ENCODE measurements at regions not wholly inside any gene's neighbourhood (a gene's known extent, or its start where the extent isn't known, plus 50 kb on each side); places are given as distances from the start of the nearest gene placed in this dataset.
"Not testable (repeated sequence)": the region's sequence is repeated elsewhere in the genome, so short reads cannot be mapped to it uniquely, and the experiment has no call there.

DNA sequence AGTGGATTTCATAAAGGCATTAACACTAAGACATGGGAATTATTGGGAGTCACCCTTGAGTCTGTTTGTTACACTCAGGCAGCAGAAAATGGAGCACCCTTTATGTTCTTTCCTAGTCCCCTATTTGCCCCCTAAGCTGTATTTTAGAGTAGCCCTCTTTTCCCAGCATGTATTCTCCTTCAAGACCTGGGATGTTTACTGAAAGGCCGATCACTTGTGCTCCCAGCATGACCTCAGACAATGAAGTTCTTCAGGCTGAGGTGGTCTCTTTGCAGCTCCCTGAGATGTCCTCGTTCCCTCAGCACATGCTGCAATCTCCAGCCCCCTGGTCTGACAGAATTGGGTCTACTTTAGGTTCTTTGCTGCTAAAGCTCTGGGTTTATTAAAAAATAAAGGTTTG, 169.7 kb downstream of the YTHDC2 start:
- H3K4me3 Mint-ChIP-seq = no peak overlapping the region
- H3K4me1 Mint-ChIP-seq = no peaks in the 10 kb centered on the region
- no peaks in the 10 kb centered on the region for H3K9me3 Mint-ChIP-seq (ENCODE audit: low read depth)
- H3K27ac Mint-ChIP-seq = no peak overlapping the region
- no peak for ATAC-seq
- no peaks in the 10 kb centered on the region for H3K36me3 Mint-ChIP-seq (ENCODE audit: low read depth)
- no peaks in the 10 kb centered on the region for H3K27me3 Mint-ChIP-seq
- DNase-seq = no peak
- CTCF ChIA-PET = no interaction called here
- POLR2A ChIA-PET = no interaction called here
- intact Hi-C loops (cut with DNase I, micrococcal nuclease) = loop anchor here in 1 of 2 experiments (10.0 kb wide), 1 partner anchor 1562 kb away; no protein-coding TSS in a partner anchor

DNA sequence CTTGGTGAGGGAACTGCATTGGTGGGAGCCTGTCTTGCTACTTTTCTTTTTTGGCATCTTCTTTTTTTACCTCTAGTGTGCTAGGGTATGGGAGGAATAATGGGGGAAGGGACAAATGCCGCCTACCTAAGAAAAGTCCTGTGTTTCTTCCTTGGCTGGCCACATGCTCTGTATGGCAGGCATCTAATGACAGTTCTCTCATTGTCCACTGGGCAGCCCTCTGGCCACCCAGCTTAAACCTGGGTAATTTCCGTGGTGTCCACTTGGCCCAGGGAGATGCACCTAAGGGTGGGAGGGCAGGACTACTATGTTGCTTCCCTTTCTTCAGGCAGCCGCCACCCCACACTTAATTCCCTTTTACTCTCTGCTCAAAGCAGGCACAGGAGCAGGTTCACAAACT, 173.1 kb downstream of the YTHDC2 start:
- POLR2A ChIA-PET = no interaction called here
- CTCF ChIA-PET = interaction anchor here (1.6 kb wide), 1 partner anchor 15 kb away, joined by 6 read pairs; no protein-coding TSS in a partner anchor

DNA sequence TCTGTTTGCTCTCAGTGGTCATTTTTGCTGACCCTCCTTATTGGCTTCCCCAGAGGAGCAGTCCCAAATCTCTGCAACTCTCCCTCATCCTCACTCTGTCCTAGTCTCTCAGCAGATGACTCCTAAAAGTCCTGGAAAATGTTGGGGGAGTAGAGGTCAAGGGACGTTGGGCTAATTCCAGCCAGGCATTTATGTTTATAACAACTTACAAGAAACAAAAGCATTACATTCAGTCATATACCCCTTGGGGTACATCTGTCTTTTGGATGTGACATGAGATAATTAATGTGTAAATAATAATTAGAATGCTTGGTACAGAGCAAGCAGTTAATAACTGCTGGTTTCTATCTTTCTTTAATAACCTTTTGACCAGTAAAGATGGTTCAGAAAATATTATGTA, 176.2 kb downstream of the YTHDC2 start:
- CTCF ChIA-PET = no interaction called here
- no peaks in the 10 kb centered on the region for H3K36me3 Mint-ChIP-seq (ENCODE audit: low read depth)
- POLR2A ChIA-PET = no interaction called here
- intact Hi-C loops (cut with DNase I, micrococcal nuclease) = loop anchor here in 1 of 2 experiments (10.0 kb wide), 1 partner anchor 1555 kb away; no protein-coding TSS in a partner anchor
- peaks cover 33% of the 10 kb centered on the region for H3K27me3 Mint-ChIP-seq
- H3K4me3 Mint-ChIP-seq = no peak overlapping the region
- no peak overlapping the region for H3K27ac Mint-ChIP-seq
- H3K9me3 Mint-ChIP-seq (ENCODE audit: low read depth) = no peaks in the 10 kb centered on the region
- H3K4me1 Mint-ChIP-seq = no peaks in the 10 kb centered on the region
- DNase-seq (no peak), ATAC-seq (no peak)

More for the DNA sequence above, 173.1 kb downstream of the YTHDC2 start:
- H3K4me1 Mint-ChIP-seq = no peaks in the 10 kb centered on the region
- H3K4me3 Mint-ChIP-seq = no peak overlapping the region
- no peaks in the 10 kb centered on the region for H3K9me3 Mint-ChIP-seq (ENCODE audit: low read depth)
- no peaks in the 10 kb centered on the region for H3K36me3 Mint-ChIP-seq (ENCODE audit: low read depth)
- no peak for DNase-seq
- no peak overlapping the region for H3K27ac Mint-ChIP-seq
- H3K27me3 Mint-ChIP-seq = peaks cover 10% of the 10 kb centered on the region
- intact Hi-C loops (cut with DNase I, micrococcal nuclease) = loop anchor here in 1 of 2 experiments (10.0 kb wide), 1 partner anchor 1558 kb away; no protein-coding TSS in a partner anchor
- no peak for ATAC-seq

DNA sequence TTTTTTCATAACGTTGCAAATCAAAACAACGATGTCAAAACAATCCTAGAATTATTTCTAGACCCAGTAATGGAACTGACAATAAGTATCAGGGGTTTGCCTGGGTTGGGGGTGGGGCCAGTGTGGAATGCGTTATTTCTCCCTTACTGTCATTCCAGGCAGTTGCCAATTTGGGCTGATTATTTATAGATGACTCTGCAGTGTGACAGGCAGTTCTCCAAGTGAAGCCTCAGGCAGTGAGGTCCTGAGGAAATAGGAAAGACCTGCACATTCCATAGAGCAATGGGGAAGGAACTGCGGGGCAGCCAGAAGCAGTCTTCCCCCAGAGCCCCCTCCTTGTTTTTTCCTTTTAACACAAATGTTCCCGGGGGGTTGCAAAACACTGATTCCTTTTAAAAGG, 179.0 kb downstream of the YTHDC2 start:
- no peak for ATAC-seq
- POLR2A ChIA-PET = no interaction called here
- CTCF ChIA-PET = no interaction called here

DNA sequence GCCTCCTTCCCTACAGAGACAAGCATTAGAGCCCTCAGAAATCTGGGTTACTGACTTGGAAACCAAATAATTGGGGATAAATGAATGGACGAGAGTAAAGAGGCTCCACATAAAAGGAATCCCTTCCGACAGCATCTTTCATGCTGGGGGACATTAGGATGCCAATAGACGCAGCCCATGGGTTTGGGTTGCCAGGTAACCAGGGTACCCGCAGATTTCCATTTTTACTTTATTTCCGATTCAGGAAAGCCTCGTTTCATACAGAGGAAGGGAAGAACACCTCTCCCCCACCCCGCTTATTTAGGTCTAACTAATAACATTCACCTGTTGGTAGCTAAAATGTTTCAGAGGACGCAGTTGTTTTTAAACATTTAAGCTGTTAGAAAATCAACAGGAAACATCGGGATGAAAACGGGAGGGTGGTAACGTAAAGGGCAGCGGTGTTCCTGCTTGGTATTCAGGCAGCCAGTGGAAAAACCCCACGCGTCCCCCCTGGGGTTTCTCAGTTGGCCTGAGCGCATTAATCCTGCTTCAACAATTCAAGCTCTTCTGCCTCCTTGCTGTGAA, 179.5 kb downstream of the YTHDC2 start:
- Mint-ChIP-seq H3K36me3 (ENCODE audit: low read depth) (no peaks in the 10 kb centered on the region), H3K27ac (no peak overlapping the region), H3K9me3 (ENCODE audit: low read depth) (no peaks in the 10 kb centered on the region), H3K4me3 (no peak overlapping the region), H3K4me1 (no peaks in the 10 kb centered on the region), H3K27me3 (peaks cover 50% of the 10 kb centered on the region)
- POLR2A ChIA-PET = no interaction called here
- intact Hi-C loops (cut with DNase I, micrococcal nuclease) = no loop called here
- CTCF ChIA-PET = no interaction called here
- ATAC-seq = no peak
- no peak for DNase-seq

More for the DNA sequence above, 179.0 kb downstream of the YTHDC2 start:
- Mint-ChIP-seq H3K9me3 (ENCODE audit: low read depth) (no peaks in the 10 kb centered on the region), H3K4me1 (no peaks in the 10 kb centered on the region), H3K4me3 (no peak overlapping the region), H3K36me3 (ENCODE audit: low read depth) (no peaks in the 10 kb centered on the region), H3K27me3 (peaks cover 48% of the 10 kb centered on the region), H3K27ac (no peak overlapping the region)
- no peak for DNase-seq
- intact Hi-C loops (cut with DNase I, micrococcal nuclease) = no loop called here

DNA sequence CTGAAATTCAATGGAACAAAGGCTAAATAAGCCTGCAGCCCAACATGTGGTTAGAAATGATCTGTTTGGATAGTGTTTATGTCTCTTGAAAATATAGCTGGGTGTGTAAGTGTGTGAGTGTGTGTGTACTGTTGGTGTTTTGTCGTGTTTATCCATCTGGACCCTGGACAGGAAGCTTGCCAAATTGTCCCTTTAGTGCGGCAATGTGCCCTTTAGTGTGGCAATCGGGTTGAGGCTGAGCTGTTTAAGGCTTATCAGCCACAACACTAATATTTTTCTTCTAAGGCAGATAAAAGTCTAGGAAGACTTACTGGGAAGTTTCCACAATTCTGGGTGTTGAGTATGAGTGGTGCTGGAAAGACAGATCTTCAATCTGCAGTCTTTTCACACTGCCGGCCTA, 180.2 kb downstream of the YTHDC2 start:
- Mint-ChIP-seq H3K36me3 (ENCODE audit: low read depth) (no peaks in the 10 kb centered on the region), H3K27me3 (peaks cover 50% of the 10 kb centered on the region), H3K27ac (no peak overlapping the region), H3K9me3 (ENCODE audit: low read depth) (no peaks in the 10 kb centered on the region), H3K4me3 (no peak overlapping the region), H3K4me1 (no peaks in the 10 kb centered on the region)
- ChIA-PET CTCF (interaction anchor here (0.7 kb wide), 2 partner anchors 14 to 662 kb away, joined by 3 to 4 read pairs; no protein-coding TSS in a partner anchor), POLR2A (no interaction called here)
- intact Hi-C loops (cut with DNase I, micrococcal nuclease) = no loop called here
- no peak for ATAC-seq
- no peak for DNase-seq

DNA sequence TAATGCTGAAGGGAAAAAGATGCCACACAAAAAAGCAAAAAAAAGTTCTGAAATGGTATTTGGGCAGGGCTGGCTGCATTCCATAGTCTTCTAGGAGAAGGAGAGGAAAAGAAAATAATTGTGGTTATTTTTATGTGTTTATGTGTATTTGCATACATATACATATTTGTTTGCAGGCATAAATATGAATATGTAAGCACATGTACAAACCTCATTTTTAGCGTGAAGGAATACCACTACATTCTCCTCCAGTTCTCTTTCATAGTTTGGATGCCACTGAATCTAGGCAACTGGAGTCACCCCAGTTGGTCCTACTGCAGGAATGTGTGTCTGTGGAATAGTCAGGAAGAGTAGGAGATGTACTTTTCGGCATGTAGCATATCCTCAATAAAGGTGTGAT, 181.1 kb downstream of the YTHDC2 start:
- Mint-ChIP-seq H3K36me3 (ENCODE audit: low read depth) (no peaks in the 10 kb centered on the region), H3K9me3 (ENCODE audit: low read depth) (no peaks in the 10 kb centered on the region), H3K27me3 (peaks cover 46% of the 10 kb centered on the region), H3K4me1 (no peaks in the 10 kb centered on the region), H3K27ac (no peak overlapping the region), H3K4me3 (no peak overlapping the region)
- intact Hi-C loops (cut with DNase I, micrococcal nuclease) = no loop called here
- CTCF ChIA-PET = no interaction called here
- DNase-seq = no peak
- POLR2A ChIA-PET = no interaction called here
- no peak for ATAC-seq

DNA sequence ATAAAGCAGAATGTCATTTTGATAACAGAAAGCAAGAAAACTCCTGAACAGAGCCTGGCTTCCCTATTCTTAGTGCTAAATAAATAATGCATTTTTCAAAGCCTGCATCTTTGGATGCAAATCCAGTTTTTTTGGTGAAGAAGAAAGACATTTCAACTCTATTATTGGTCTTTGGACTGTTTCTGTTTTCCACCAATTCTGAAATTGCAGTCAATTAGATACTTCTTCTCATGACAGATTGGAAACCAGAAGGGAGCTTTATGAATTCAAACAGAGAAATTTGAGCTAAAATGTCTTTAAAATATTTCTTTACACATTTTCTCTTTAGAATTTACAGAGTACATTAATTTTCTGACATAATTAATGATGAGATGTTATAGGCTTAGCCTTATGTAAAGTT, 189.8 kb downstream of the YTHDC2 start:
- ATAC-seq (no peak), DNase-seq (no peak)
- no peaks in the 10 kb centered on the region for H3K4me1 Mint-ChIP-seq
- ChIA-PET CTCF (interaction anchor here (0.5 kb wide), 1 partner anchor 1130 kb away, joined by 3 read pairs; no protein-coding TSS in a partner anchor), POLR2A (no interaction called here)
- no peaks in the 10 kb centered on the region for H3K36me3 Mint-ChIP-seq (ENCODE audit: low read depth)
- H3K27ac Mint-ChIP-seq = no peak overlapping the region
- peaks cover 19% of the 10 kb centered on the region for H3K9me3 Mint-ChIP-seq (ENCODE audit: low read depth)
- intact Hi-C loops (cut with DNase I, micrococcal nuclease) = no loop called here
- H3K4me3 Mint-ChIP-seq = no peak overlapping the region
- no peaks in the 10 kb centered on the region for H3K27me3 Mint-ChIP-seq

DNA sequence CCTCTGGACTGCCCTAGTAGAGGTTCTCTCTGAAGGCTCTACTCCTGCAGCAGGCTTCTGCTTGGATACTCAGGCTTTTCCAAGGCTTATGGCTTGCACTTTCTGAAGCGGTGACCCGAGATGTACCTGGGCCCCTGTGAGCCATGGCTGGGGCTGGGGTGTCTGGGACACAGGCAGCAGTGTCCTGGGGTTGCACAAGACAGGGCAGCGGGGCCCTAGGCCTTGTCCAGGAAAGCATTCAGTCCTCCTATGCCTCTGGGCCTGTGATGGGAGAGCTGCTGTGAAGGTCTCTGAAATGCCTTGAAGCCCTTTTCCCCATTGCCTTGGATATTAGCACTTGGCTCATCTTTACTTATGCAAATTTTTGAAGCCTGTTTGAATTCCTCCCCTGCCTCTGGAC, 192.2 kb downstream of the YTHDC2 start:
- Mint-ChIP-seq H3K36me3 (ENCODE audit: low read depth) (no peaks in the 10 kb centered on the region), H3K9me3 (ENCODE audit: low read depth) (peaks cover 19% of the 10 kb centered on the region), H3K4me1 (no peaks in the 10 kb centered on the region), H3K4me3 (no peak overlapping the region), H3K27me3 (no peaks in the 10 kb centered on the region), H3K27ac (no peak overlapping the region)
- POLR2A ChIA-PET = no interaction called here
- CTCF ChIA-PET = no interaction called here
- DNase-seq (no peak), ATAC-seq (no peak)
- intact Hi-C loops (cut with DNase I, micrococcal nuclease) = no loop called here

DNA sequence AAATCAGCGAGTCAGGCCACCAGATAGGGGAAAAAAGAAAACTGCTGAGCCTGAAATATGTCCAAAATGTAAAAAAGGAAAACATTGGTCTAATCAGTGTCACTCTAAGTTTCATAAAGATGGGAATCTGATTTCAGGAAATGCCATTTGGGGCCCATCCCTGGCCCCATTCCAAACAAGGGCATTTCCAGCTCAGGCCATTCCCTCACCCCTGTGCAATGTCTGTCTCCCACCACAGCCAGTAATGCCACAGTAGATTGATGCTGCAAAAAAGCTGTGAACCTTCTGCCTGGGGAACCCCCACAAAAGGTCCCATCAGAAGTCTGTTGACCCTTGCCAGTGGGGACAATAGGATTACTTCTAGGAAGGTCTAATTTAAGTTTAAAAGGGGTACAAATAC, 199.6 kb downstream of the YTHDC2 start:
- POLR2A ChIA-PET = no interaction called here
- CTCF ChIA-PET = no interaction called here

DNA sequence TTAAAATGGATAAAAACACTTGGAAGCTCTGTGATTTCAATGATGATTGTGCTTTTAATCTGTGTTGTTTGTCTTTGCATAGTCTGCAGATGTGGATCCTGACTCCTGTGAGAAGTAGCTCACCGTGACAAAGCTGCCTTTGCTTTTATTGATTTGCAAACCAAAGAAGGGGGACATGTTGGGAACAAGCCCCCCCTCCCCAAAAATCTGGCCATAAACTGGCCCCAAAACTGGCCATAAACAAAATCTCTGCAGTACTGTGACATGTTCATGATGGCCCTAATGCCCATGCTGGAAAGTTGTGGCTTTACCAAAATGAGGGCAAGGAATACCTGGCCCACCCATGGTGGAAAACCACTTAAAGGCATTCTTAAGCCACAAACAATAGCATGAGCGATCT, 202.4 kb downstream of the YTHDC2 start:
- ATAC-seq; intact Hi-C loops (cut with DNase I, micrococcal nuclease); H3K36me3 Mint-ChIP-seq (ENCODE audit: low read depth); DNase-seq; CTCF ChIA-PET; H3K27me3 Mint-ChIP-seq; H3K27ac Mint-ChIP-seq; H3K4me3 Mint-ChIP-seq; H3K4me1 Mint-ChIP-seq; H3K9me3 Mint-ChIP-seq (ENCODE audit: low read depth); POLR2A ChIA-PET: not testable (repeated sequence)

More for the DNA sequence above, 199.6 kb downstream of the YTHDC2 start:
- Mint-ChIP-seq H3K4me3 (no peak overlapping the region), H3K27me3 (no peaks in the 10 kb centered on the region), H3K36me3 (ENCODE audit: low read depth) (no peaks in the 10 kb centered on the region), H3K9me3 (ENCODE audit: low read depth) (peaks cover 4% of the 10 kb centered on the region), H3K27ac (no peak overlapping the region), H3K4me1 (no peaks in the 10 kb centered on the region)
- DNase-seq (no peak), ATAC-seq (no peak)
- intact Hi-C loops (cut with DNase I, micrococcal nuclease) = no loop called here

DNA sequence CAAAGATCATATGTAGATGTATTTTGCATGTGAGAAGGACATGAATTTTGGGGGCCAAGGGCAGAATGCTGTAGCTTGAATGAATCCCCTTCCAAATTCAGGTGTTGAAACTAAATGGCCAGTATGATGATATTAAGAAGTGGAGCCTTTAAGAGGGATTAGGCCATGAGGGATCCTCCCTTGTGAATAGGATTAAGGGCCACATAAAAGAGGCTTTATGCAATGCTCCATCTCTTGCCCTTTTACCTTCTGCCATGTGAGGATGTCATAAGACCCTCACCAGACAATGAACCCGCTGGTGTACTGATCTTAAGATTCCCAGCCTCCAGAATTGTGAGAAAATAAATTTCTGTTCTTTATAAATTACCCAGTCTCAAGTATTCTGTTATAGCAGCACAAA, 206.1 kb downstream of the YTHDC2 start:
- Mint-ChIP-seq H3K27ac (no peak overlapping the region), H3K36me3 (ENCODE audit: low read depth) (no peaks in the 10 kb centered on the region), H3K27me3 (peaks cover 4% of the 10 kb centered on the region), H3K4me3 (no peak overlapping the region), H3K9me3 (ENCODE audit: low read depth) (peaks cover 3% of the 10 kb centered on the region), H3K4me1 (no peaks in the 10 kb centered on the region)
- CTCF ChIA-PET = no interaction called here
- POLR2A ChIA-PET = no interaction called here
- DNase-seq = no peak
- intact Hi-C loops (cut with DNase I, micrococcal nuclease) = no loop called here
- no peak for ATAC-seq
